ENCODE measurements at regions not wholly inside any gene's neighbourhood (a gene's known extent, or its start where the extent isn't known, plus 50 kb on each side); places are given as distances from the start of the nearest gene placed in this dataset.

DNA sequence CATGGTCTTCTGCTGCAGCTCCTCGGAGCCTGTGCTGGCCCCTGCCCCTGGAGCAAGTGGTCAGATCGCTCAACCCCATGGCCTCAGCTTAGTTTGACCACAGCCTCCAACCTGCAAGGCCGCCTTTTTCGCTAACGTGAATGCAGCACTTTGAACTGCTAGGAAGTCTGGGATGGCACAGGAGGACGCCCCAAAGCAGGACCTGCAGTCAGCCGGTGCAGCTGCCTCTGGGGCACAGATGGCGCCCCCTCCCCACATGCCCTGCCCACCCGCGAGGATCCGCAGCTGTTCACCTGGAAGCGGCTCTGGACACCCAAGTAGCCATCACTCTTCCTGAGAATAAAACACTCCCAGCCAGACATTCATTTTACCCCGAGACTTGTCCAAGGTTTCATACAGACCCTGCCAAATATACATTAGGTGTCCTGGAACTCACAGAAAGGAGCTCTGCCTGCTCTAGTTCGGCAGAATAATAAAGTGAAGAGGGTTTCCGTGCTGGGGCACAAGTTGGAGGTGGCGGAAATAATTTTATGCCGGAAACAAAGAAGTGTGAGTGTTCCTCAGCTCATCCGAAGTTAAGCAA is 510.1 kb downstream of the EIPR1 start:
- Mint-ChIP-seq H3K9me3 (no peaks in the 10 kb centered on the region), H3K27ac (no peak overlapping the region), H3K4me3 (no peak overlapping the region), H3K4me1 (no peaks in the 10 kb centered on the region), H3K36me3 (ENCODE audit: low read depth) (no peaks in the 10 kb centered on the region), H3K27me3 (no peaks in the 10 kb centered on the region)
- CTCF ChIA-PET, result no interaction called here
- no peak for DNase-seq
- POLR2A ChIA-PET, result no interaction called here

DNA sequence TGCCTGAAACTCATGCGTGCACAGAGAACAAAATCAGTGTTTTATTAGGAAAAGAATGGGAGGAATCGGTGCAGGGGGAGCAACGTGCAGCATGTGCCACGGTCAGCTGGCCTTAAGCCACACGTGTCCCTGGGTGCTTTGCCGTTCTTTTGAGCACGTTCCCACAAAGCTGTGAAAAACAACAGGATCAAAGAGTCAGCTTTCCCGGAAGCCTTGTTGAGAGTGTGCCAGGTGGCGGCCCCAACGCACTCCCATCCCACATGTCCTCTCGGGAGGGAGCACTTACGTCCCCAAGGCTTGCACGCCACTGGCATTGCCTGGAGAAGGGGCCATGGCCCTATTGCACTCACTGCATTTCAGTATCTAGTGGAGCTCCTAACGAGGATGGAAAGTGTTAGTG is 511.2 kb downstream of the EIPR1 start:
- Mint-ChIP-seq H3K9me3 (no peaks in the 10 kb centered on the region), H3K27ac (no peak overlapping the region), H3K27me3 (no peaks in the 10 kb centered on the region), H3K4me1 (no peaks in the 10 kb centered on the region), H3K4me3 (no peak overlapping the region), H3K36me3 (ENCODE audit: low read depth) (no peaks in the 10 kb centered on the region)
- no peak for DNase-seq
- CTCF ChIA-PET, result no interaction called here
- POLR2A ChIA-PET, result no interaction called here

DNA sequence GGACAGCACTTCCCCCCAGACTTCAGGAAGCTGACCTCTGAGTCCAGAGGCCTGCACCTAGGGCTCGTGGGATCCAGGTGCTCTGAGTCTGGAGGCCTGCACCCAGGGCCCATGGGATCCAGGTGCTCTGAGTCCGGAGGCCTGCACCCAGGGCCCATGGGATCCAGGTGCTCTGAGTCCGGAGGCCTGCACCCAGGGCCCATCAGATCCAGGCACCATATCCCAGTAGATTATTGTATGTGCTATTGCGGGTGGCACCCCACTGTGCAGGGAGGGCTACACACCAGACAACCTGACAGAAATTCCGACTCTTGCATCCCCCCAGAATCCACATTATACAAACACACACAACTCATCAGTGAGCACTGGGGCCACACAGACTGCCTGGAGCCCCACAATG is 515.2 kb downstream of the EIPR1 start:
- CTCF ChIA-PET, result no interaction called here
- H3K27me3 Mint-ChIP-seq, result no peaks in the 10 kb centered on the region
- POLR2A ChIA-PET, result no interaction called here

DNA sequence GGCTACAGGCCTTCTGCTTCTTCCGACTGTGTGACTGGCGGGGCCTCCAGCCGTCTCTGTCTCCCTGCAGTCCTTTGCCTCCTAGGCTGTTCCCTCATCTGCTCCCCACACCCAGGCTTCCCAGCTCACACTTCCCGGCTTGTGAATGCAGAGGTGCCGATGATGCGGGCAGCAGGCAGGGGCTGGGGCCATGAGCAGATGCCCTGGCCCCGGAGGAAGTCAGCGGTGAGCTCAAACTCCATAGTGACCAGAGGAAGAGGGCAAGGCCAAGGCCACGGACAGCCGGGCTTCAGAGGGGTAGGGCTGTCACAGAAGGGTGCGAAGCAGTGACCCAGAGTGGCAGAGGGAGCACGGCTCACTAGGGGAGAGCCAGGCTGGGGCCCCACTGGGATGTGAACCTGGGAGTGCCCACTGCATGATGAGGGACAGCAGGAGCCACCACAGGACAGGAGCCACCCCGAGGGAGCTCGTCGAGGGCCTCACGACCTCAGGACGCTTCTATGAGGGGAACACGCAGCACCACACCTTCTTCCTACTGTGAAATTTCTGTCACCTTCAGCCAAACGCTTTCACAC is 515.9 kb downstream of the EIPR1 start:
- Mint-ChIP-seq H3K36me3 (ENCODE audit: low read depth) (no peaks in the 10 kb centered on the region), H3K27ac (no peak overlapping the region), H3K4me3 (no peak overlapping the region), H3K9me3 (no peaks in the 10 kb centered on the region), H3K27me3 (no peaks in the 10 kb centered on the region), H3K4me1 (no peaks in the 10 kb centered on the region)
- POLR2A ChIA-PET, result no interaction called here
- CTCF ChIA-PET, result no interaction called here
- no peak for DNase-seq

More for the DNA sequence above, 515.2 kb downstream of the EIPR1 start:
- DNase-seq, result no peak
- no peak overlapping the region for H3K27ac Mint-ChIP-seq
- no peak overlapping the region for H3K4me3 Mint-ChIP-seq
- no peaks in the 10 kb centered on the region for H3K4me1 Mint-ChIP-seq
- H3K36me3 Mint-ChIP-seq (ENCODE audit: low read depth), result no peaks in the 10 kb centered on the region
- H3K9me3 Mint-ChIP-seq, result no peaks in the 10 kb centered on the region

- Mint-ChIP-seq H3K27me3 (no peaks in the 10 kb centered on the region), H3K36me3 (ENCODE audit: low read depth) (no peaks in the 10 kb centered on the region), H3K27ac (no peak overlapping the region), H3K4me3 (no peak overlapping the region), H3K4me1 (no peaks in the 10 kb centered on the region), H3K9me3 (no peaks in the 10 kb centered on the region)
- DNase-seq, result no peak
- ChIA-PET CTCF (no interaction called here), POLR2A (no interaction called here)
These were observed 516.9 kb downstream of the EIPR1 start for GRCh38 chr2:2860589-2861300.

- ChIA-PET POLR2A (no interaction called here), CTCF (no interaction called here)
- Mint-ChIP-seq H3K4me3 (no peak overlapping the region), H3K4me1 (no peaks in the 10 kb centered on the region), H3K27me3 (no peaks in the 10 kb centered on the region), H3K36me3 (ENCODE audit: low read depth) (no peaks in the 10 kb centered on the region), H3K9me3 (no peaks in the 10 kb centered on the region), H3K27ac (no peak overlapping the region)
- no peak for DNase-seq
These were observed 517.9 kb downstream of the EIPR1 start for GRCh38 chr2:2859732-2860131.

- H3K36me3 Mint-ChIP-seq (ENCODE audit: low read depth), result no peaks in the 10 kb centered on the region
- H3K27me3 Mint-ChIP-seq, result no peaks in the 10 kb centered on the region
- H3K9me3 Mint-ChIP-seq, result no peaks in the 10 kb centered on the region
- H3K27ac Mint-ChIP-seq, result no peak overlapping the region
- no peaks in the 10 kb centered on the region for H3K4me1 Mint-ChIP-seq
- ChIA-PET POLR2A (no interaction called here), CTCF (no interaction called here)
- H3K4me3 Mint-ChIP-seq, result no peak overlapping the region
- DNase-seq, result no peak
These were observed 518.5 kb downstream of the EIPR1 start for GRCh38 chr2:2859164-2859563.

- CTCF ChIA-PET, result no interaction called here
- H3K27me3 Mint-ChIP-seq, result no peaks in the 10 kb centered on the region
These were observed 520.7 kb downstream of the EIPR1 start for GRCh38 chr2:2856723-2857415.

GRCh38 chr2:2855297-2855696 is 522.3 kb downstream of the EIPR1 start:
- ChIA-PET CTCF (no interaction called here), POLR2A (no interaction called here)
- DNase-seq, result no peak
- Mint-ChIP-seq H3K4me3 (no peak overlapping the region), H3K36me3 (ENCODE audit: low read depth) (no peaks in the 10 kb centered on the region), H3K9me3 (no peaks in the 10 kb centered on the region), H3K27ac (no peak overlapping the region), H3K4me1 (no peaks in the 10 kb centered on the region), H3K27me3 (no peaks in the 10 kb centered on the region)

More at GRCh38 chr2:2856723-2857415, 520.7 kb downstream of the EIPR1 start:
- H3K4me3 Mint-ChIP-seq, result no peak overlapping the region
- no peaks in the 10 kb centered on the region for H3K9me3 Mint-ChIP-seq
- no peaks in the 10 kb centered on the region for H3K4me1 Mint-ChIP-seq
- no peak for DNase-seq
- no peaks in the 10 kb centered on the region for H3K36me3 Mint-ChIP-seq (ENCODE audit: low read depth)
- no peak overlapping the region for H3K27ac Mint-ChIP-seq
- POLR2A ChIA-PET, result no interaction called here

GRCh38 chr2:2853346-2853745 is 522.3 kb upstream of the MYT1L start:
- no peak overlapping the region for H3K4me3 Mint-ChIP-seq
- no peaks in the 10 kb centered on the region for H3K9me3 Mint-ChIP-seq
- no peak for DNase-seq
- H3K27me3 Mint-ChIP-seq, result no peaks in the 10 kb centered on the region
- no peaks in the 10 kb centered on the region for H3K4me1 Mint-ChIP-seq
- no peaks in the 10 kb centered on the region for H3K36me3 Mint-ChIP-seq (ENCODE audit: low read depth)
- H3K27ac Mint-ChIP-seq, result no peak overlapping the region
- CTCF ChIA-PET, result no interaction called here
- POLR2A ChIA-PET, result no interaction called here

DNA sequence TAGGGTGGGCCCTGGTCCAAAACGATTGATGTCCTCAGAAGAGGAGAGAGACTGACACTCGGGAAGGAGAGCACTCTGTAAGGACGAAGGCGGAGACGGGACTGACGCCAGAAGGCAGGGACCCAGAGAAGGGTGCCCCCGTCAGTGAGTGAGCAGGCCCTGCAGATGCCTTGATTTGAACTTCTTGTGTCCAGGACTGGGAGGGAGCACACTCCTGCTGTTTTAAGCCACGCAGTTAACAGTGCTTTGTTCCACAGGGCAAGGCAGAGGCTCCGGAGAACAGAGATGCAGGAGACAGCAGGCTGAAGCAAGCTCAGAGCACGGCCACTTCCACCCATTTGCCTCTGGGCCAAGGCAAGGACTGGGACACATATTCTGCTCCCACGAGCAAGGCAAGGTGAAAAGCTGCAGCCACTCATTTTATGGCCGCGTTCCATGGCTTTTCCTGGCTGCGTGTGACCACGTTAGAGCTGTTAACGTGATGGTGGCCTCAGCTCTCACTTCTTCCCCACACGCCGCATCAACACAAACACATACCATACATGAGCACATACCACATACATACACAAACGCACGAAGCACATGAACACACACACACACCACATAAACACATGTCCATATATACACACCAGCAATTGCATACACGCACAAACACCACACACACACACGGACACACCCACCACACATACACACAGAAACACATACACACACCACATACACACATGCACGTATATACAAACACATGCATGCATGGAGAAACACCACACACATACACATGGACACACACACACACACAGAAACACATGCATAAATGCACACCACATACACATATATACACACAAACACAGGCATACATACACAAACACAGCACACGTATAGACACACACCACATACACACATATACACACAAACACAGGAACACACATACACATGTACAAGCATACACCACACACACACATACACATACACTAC is 521.0 kb upstream of the MYT1L start:
- Mint-ChIP-seq H3K27ac (no peak overlapping the region), H3K4me3 (no peak overlapping the region), H3K27me3 (no peaks in the 10 kb centered on the region), H3K9me3 (no peaks in the 10 kb centered on the region), H3K4me1 (no peaks in the 10 kb centered on the region), H3K36me3 (ENCODE audit: low read depth) (no peaks in the 10 kb centered on the region)
- no peak for DNase-seq
- ChIA-PET POLR2A (no interaction called here), CTCF (no interaction called here)

DNA sequence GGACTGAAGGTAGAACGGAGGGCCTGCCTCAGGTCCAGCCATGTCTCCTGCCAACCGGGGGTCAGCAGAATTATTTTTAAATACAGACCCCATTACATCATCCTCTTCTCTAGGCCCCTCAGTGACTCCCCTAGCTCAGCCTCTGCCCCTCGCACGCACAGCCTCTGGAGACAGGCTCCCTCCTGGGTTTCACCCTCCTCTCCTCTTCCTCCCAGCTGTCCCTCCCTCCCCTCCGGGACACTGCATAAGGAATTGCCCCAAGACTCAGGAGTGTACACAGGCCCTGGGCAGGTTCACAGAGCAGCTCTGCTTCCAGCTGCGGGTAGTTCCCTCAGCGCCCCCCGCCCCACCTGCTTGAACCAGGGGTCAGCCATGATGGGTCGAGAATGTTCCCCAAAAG is 520.2 kb upstream of the MYT1L start:
- Mint-ChIP-seq H3K36me3 (ENCODE audit: low read depth) (no peaks in the 10 kb centered on the region), H3K4me3 (no peak overlapping the region), H3K4me1 (no peaks in the 10 kb centered on the region), H3K27ac (no peak overlapping the region), H3K27me3 (no peaks in the 10 kb centered on the region), H3K9me3 (no peaks in the 10 kb centered on the region)
- ChIA-PET POLR2A (no interaction called here), CTCF (no interaction called here)
- no peak for DNase-seq

DNA sequence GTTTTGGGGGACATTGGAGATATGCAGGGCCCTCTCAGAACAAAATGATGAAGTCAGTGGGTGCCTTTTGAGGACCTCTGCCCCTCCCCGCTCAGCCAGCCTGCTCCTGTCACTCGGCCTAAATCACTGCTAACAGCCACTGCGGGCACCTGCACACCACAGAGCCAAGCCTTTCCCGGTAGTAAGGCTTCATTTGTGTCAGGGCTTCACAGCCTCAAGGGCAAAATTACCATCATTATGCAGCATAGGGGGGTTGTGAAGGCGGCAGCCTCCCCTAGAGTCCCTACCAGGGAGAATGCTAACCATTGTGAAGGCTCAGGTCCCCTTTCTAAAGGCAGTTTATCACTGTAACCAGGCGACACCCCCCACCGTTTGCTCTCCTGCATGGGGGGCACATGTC is 519.8 kb upstream of the MYT1L start:
- no peaks in the 10 kb centered on the region for H3K9me3 Mint-ChIP-seq
- no peak overlapping the region for H3K27ac Mint-ChIP-seq
- no peaks in the 10 kb centered on the region for H3K27me3 Mint-ChIP-seq
- ChIA-PET CTCF (no interaction called here), POLR2A (no interaction called here)
- no peak overlapping the region for H3K4me3 Mint-ChIP-seq
- H3K36me3 Mint-ChIP-seq (ENCODE audit: low read depth), result no peaks in the 10 kb centered on the region
- no peaks in the 10 kb centered on the region for H3K4me1 Mint-ChIP-seq
- DNase-seq, result no peak

Data from activated CD4-positive, alpha-beta T cell treated with anti-CD3 and anti-CD28 coated beads, Interleukin-2, amount 10 ng/mL, durations not matched to agents 7 days and 5 days (primary cell).